Keratinocyte (primary cell): ENCODE measurements at regions not wholly inside any gene's neighbourhood (a gene's known extent, or its start where the extent isn't known, plus 50 kb on each side); places are given as distances from the start of the nearest gene placed in this dataset.

Source experiments
- CTCF ChIP-seq, 3 experiments: IDR thresholded peaks in 1 of 3; conservative IDR thresholded peaks in 1 of 3; optimal IDR thresholded peaks in 1 of 3; 2 replicates in 2 of 3; 3 replicates in 1 of 3; pipeline versions ENCODE3 to v1.5.1; 2011; ENCODE audit warnings: low read length in 3 of 3, mild to moderate bottlenecking in 3 of 3, moderate library complexity in 2 of 3, control low read depth in 1 of 3, inconsistent platforms in 1 of 3; ENCODE audit not compliant: insufficient read depth in 2 of 3; ENCODE audit errors: extremely low read depth in 1 of 3
- EZH2 ChIP-seq: IDR thresholded peaks from one replicate; pipeline ENCODE4 v1.6.1; 2012; ENCODE audit warnings: inconsistent platforms, mild to moderate bottlenecking, low read length, moderate library complexity

- TF ChIP-seq CTCF (optimal IDR thresholded peaks at IDR 0.05 in 1 of 3, IDR thresholded peaks at IDR 0.05 in 1 of 3, conservative IDR thresholded peaks at IDR 0.05 in 1 of 3; ENCODE audit: extremely low read depth in 1 of 3, insufficient read depth in 2 of 3, low read length in 3 of 3) (no peak), EZH2 (no peak)
Observed at GRCh38 chr15:38899300-38899699, 334.7 kb upstream of the RASGRP1 start.
